GM20431 (cell line): ENCODE measurements at regions not wholly inside any gene's neighbourhood (a gene's known extent, or its start where the extent isn't known, plus 50 kb on each side); places are given as distances from the start of the nearest gene placed in this dataset.
"Not testable (repeated sequence)": the region's sequence is repeated elsewhere in the genome, so short reads cannot be mapped to it uniquely, and the experiment has no call there.

ENCODE experiments used
- in situ Hi-C: fragments of 300-500 bp; cut with MseI, MboI; formaldehyde crosslinking; loops from one replicate; pipeline ENCODE4 v1.15.0; 2020; ENCODE audit warnings: low sequenced_read_pairs; ENCODE audit not compliant: unreplicated experiment

GRCh38 chr11:38640854-38641253, 2042.8 kb upstream of the RAG2 start:
- in situ Hi-C loops: no loop called here

- in situ Hi-C loops: no loop called here
Observed at GRCh38 chr11:38612701-38613100, 2014.7 kb upstream of the RAG2 start.

- in situ Hi-C loops: not testable (repeated sequence)
Observed at GRCh38 chr11:38601371-38601770, 2003.3 kb upstream of the RAG2 start.

- in situ Hi-C loops: no loop called here
Observed at GRCh38 chr11:38598418-38598817, 2000.4 kb upstream of the RAG2 start.

- in situ Hi-C loops: not testable (repeated sequence)
Observed at GRCh38 chr11:38595359-38596016, 1997.5 kb upstream of the RAG2 start.

GRCh38 chr11:38594895-38595294, 1996.9 kb upstream of the RAG2 start:
- in situ Hi-C loops: no loop called here

- in situ Hi-C loops: no loop called here
Observed at GRCh38 chr11:38593649-38594048, 1995.6 kb upstream of the RAG2 start.

- in situ Hi-C loops: no loop called here
Observed at GRCh38 chr11:38582756-38583155, 1984.7 kb upstream of the RAG2 start.

GRCh38 chr11:38582151-38582550, 1984.1 kb upstream of the RAG2 start:
- in situ Hi-C loops: no loop called here

- in situ Hi-C loops: no loop called here
Observed at GRCh38 chr11:38577769-38578168, 1979.7 kb upstream of the RAG2 start.

GRCh38 chr11:38562562-38562961, 1964.5 kb upstream of the RAG2 start:
- in situ Hi-C loops: no loop called here

GRCh38 chr11:38553148-38553547, 1955.1 kb upstream of the RAG2 start:
- in situ Hi-C loops: no loop called here

DNA sequence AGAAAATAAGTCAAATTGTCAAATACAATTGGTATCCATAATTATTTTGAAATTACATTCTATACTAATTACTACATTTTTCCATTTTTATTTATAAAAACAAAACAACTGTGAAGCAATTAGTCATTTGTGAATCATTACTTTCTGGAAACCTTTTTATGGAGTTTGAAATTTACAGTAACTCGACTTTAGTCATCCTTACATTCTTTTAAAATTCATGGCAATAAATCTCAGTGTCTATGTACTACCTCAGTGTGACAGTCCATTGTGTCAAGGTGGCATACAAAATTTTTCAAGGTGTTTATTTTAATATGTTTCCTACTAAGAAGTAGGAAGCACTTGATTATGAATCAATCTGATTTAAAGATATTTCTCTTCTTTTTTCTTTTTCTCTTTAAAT, 1949.4 kb upstream of the RAG2 start:
- in situ Hi-C loops: no loop called here

DNA sequence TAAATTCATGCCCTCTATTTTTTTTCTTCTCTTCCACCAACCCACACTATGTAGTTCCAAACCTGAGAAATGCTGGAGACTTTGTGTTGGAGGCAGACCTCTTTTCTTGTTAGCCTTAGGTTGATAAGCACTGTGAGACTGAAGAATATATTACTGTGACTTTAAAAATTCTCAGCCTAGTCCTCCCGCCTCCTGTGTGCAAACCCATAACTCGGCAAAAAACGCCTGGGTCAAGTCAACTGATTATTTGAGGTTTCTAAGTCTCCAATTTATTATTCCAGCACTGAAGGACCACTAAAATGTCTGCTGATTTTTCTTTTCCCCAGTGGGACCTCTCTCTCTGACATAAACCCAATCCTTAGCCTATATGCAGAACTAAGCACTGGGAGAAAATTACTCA, 1946.0 kb upstream of the RAG2 start:
- in situ Hi-C loops: no loop called here

DNA sequence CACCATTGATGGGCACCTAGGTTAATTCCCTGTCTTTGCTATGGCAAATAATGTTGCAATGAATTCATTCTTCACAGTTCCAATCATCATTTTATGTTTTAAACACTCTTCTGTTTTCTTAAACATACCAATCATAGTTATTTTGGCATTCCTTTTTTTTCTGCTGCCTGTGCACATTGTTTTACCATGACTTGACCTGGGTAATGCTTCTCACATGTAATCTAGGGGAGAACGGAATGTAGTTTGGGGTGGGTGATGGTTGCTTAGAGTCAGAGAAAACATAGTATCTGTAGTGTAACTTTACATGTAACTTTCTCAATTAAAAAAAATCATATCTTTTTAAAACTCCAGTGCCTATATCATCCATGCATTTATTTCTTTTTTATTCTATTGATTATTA, 1945.3 kb upstream of the RAG2 start:
- in situ Hi-C loops: no loop called here

DNA sequence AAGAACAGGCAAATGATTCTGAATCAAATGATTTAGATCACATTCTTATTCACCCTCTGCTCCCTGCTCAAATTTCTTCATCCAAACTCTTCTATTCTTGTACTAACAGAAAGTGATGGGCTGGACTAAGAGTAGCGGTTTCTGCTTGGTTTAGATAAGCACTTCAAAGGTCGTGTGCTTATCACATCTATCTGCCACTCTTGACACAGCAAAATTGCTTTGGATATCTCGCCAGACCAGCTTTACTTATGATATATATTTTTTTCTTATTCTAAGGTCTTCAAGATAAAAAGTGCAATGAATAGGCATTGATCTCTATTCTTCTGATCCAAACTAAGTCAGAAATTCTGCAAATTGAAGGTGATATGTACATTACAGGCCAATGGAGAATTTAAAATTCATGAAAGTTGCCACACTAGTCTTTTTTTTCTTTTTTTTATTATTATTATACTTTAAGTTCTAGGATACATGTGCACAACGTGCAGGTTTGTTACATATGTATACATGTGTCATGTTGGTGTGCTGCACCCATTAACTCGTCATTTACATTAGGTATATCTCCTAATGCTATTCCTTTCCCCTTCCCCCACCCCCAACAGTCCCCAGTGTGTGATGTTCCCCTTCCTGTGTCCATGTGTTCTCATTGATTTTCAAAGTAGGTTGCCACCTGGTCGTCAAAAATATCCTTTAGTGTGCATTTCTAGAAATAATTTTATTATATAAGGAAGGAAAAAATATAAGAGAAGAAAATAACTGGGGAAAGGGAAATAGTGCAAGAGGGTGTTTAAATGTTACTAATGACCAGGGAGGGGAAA, 1941.0 kb upstream of the RAG2 start:
- in situ Hi-C loops: no loop called here

DNA sequence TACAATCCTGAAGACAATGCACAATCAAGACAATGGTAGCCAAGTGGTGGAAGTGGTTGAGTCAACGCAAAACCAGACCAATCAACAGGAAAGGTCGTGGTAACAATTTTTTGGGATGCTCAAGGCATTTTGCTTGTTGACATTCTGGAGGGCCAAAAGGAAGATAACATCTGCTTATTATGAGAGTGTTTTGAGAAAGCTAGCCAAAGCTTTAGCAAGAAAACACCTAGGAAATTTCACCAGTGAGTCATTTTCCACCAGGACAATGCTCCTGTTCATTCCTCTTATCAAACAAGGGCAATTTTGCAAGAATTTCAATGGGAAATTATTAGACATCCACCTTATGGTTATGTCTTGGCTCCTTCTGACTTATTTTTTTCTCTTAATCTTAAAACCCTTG, 1932.2 kb upstream of the RAG2 start:
- in situ Hi-C loops: no loop called here

- in situ Hi-C loops: no loop called here
Observed at GRCh38 chr11:38524945-38525344, 1926.9 kb upstream of the RAG2 start.

DNA sequence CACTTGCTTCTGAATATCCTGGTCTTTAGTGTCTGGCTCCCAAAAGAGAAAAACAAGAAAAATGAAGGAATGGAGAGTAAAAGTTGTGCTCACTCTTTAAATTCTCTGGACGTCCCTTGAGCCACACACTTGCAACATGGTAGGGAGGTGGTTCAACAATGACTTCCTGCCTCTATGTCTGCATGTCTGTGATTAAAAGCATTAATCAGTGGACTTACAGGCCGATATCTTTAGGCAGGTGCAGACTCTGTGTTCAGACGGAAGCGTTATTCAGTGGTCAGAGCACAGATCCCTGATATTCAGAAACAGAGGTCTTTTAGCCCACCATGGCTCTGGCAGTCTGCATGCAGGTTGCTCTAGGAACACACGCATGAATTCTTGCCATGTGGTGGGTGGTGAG, 1920.0 kb upstream of the RAG2 start:
- in situ Hi-C loops: no loop called here

- in situ Hi-C loops: not testable (repeated sequence)
Observed at GRCh38 chr11:38512830-38513229, 1914.8 kb upstream of the RAG2 start.

DNA sequence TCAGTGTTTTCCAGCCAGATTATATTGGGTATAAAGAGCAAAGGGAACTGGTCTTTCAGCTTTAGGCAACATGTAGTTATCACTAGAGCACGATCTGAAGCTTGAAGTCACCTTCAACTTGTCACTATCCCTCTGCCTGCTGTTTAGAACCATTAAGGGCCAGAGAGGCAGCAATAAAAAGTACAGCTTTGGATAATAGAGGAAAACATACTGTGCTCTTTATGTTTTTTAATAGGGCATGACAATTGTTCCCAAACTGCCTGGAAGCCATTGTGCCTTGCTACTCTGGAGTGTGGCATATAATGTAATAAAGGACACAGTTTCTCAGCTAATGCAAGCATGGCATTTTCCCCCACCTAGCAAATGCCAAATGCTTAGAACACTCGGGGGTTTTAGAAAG, 1912.0 kb upstream of the RAG2 start:
- in situ Hi-C loops: no loop called here

GRCh38 chr11:38503876-38504275, 1905.8 kb upstream of the RAG2 start:
- in situ Hi-C loops: no loop called here
